Tibial artery (tissue), 4 donors: ENCODE measurements at regions not wholly inside any gene's neighbourhood (a gene's known extent, or its start where the extent isn't known, plus 50 kb on each side); places are given as distances from the start of the nearest gene placed in this dataset.
"Not testable (repeated sequence)": the region's sequence is repeated elsewhere in the genome, so short reads cannot be mapped to it uniquely, and the experiment has no call there.

ENCODE experiments used
- DNase-seq, 2 donors: peaks; one replicate each; pipeline ENCODE4 v3.0.0-alpha.2; 2019
- H3K27ac ChIP-seq, 2 donors: fragments of 200-600 bp; sonication (generic) in 1 of 2; 1 replicate in 1 of 2; 2 replicates in 1 of 2; pipeline ENCODE4 v1.5.1; 2018 to 2019; ENCODE audit warnings: mild to moderate bottlenecking in 1 of 2
- H3K27me3 ChIP-seq, 2 donors: fragments of 200-600 bp; sonication (generic) in 1 of 2; one replicate each; pipeline versions ENCODE4 v1.5.1 to v1.6.0; 2016 to 2019
- H3K36me3 ChIP-seq, 3 donors: fragments of 200-600 bp; sonication (generic) in 2 of 3; one replicate each; pipeline ENCODE4 v1.5.1; 2016 to 2019; ENCODE audit warnings: mild to moderate bottlenecking in 2 of 3
- H3K4me1 ChIP-seq, 4 donors: fragments of 200-600 bp; sonication (generic) in 2 of 4; 1 replicate in 3 of 4; 2 replicates in 1 of 4; pipeline ENCODE4 v1.5.1; 2016 to 2019
- H3K4me3 ChIP-seq, 2 donors: fragments of 200-600 bp; sonication (generic) in 1 of 2; 1 replicate in 1 of 2; 2 replicates in 1 of 2; pipeline ENCODE4 v1.5.1; 2018 to 2019; ENCODE audit warnings: mild to moderate bottlenecking in 2 of 2
- H3K9me3 ChIP-seq, 3 donors: fragments of 200-600 bp; sonication (generic) in 1 of 3; one replicate each; pipeline ENCODE4 v1.5.1; 2016 to 2019
- CTCF ChIP-seq, 2 experiments: fragments of 200-600 bp in 1 of 2; fragments of 450-650 bp in 1 of 2; IDR thresholded peaks; one replicate each; pipeline ENCODE4 v1.5.1; 2017 to 2019; ENCODE audit warnings: antibody characterized with exemption in 2 of 2, mild to moderate bottlenecking in 1 of 2, moderate library complexity in 1 of 2
- intact Hi-C: fragments of 100-400 bp; cut with DNase I; formaldehyde crosslinking; loops from one replicate; pipeline ENCODE4 v1.15.0; 2023; ENCODE audit warnings: low total_unique reads

- intact Hi-C loops = loop anchor here (5.0 kb wide), 1 partner anchor 71 kb away; no protein-coding TSS in a partner anchor
- Histone ChIP-seq H3K27me3 (no peaks in the 10 kb centered on the region), H3K4me1 (no peaks in the 10 kb centered on the region), H3K4me3 (no peak overlapping the region), H3K9me3 (no peaks in the 10 kb centered on the region), H3K27ac (no peak overlapping the region), H3K36me3 (no peaks in the 10 kb centered on the region)
- peak in 1 of 2 experiments; percentile 23 for TF ChIP-seq CTCF (IDR thresholded peaks at IDR 0.05)
- no peak for DNase-seq
Observed at GRCh38 chr15:29978411-29979382, 104.1 kb upstream of the GOLGA8J start.

GRCh38 chr15:29974056-29974455 is 108.7 kb upstream of the GOLGA8J start:
- H3K4me3 ChIP-seq, H3K27me3 ChIP-seq, H3K27ac ChIP-seq, intact Hi-C loops, H3K9me3 ChIP-seq, H3K36me3 ChIP-seq, H3K4me1 ChIP-seq, DNase-seq: not testable (repeated sequence)

- H3K27ac ChIP-seq = no peak overlapping the region
- intact Hi-C loops = no loop called here
- H3K36me3 ChIP-seq = no peaks in the 10 kb centered on the region
- H3K4me3 ChIP-seq = no peak overlapping the region
- TF ChIP-seq CTCF (IDR thresholded peaks at IDR 0.05) = no peak
- peaks cover 0 to 23% of the 10 kb centered on the region in 2 donors for H3K27me3 ChIP-seq
- H3K9me3 ChIP-seq = peaks cover 0 to 9% (median 0%) of the 10 kb centered on the region in 3 donors
- H3K4me1 ChIP-seq = peaks cover 0 to 7% (median 2%) of the 10 kb centered on the region in 4 donors
- no peak for DNase-seq
Observed at GRCh38 chr15:29972051-29972450, 110.7 kb upstream of the GOLGA8J start.

- H3K36me3 ChIP-seq = no peaks in the 10 kb centered on the region
- H3K27ac ChIP-seq = no peak overlapping the region
- no peak for DNase-seq
- H3K4me3 ChIP-seq = no peak overlapping the region
- H3K27me3 ChIP-seq = peaks cover 0 to 29% of the 10 kb centered on the region in 2 donors
- peaks cover 0 to 9% (median 0%) of the 10 kb centered on the region in 3 donors for H3K9me3 ChIP-seq
- peaks cover 0 to 7% (median 2%) of the 10 kb centered on the region in 4 donors for H3K4me1 ChIP-seq
- TF ChIP-seq CTCF (IDR thresholded peaks at IDR 0.05) = no peak
- intact Hi-C loops = no loop called here
Observed at GRCh38 chr15:29970402-29970695, 112.4 kb upstream of the GOLGA8J start.

GRCh38 chr15:29969562-29970401 is 113.0 kb upstream of the GOLGA8J start:
- DNase-seq = no peak

More at GRCh38 chr15:29969562-29970401, 113.0 kb upstream of the GOLGA8J start:
- no peak for TF ChIP-seq CTCF (IDR thresholded peaks at IDR 0.05)
- Histone ChIP-seq H3K9me3 (peaks cover 0 to 9% (median 0%) of the 10 kb centered on the region in 3 donors), H3K4me1 (peaks cover 0 to 7% (median 2%) of the 10 kb centered on the region in 4 donors), H3K36me3 (no peaks in the 10 kb centered on the region), H3K27me3 (peaks cover 0 to 29% of the 10 kb centered on the region in 2 donors), H3K27ac (no peak overlapping the region), H3K4me3 (no peak overlapping the region)
- intact Hi-C loops = no loop called here
